A673 (cell line): ENCODE measurements at regions not wholly inside any gene's neighbourhood (a gene's known extent, or its start where the extent isn't known, plus 50 kb on each side); places are given as distances from the start of the nearest gene placed in this dataset.

ENCODE experiments used
- BruUV-seq: library from RNA; stranded (reverse); fragments of 400-500 nt; replicated peaks from 2 replicates; lab custom pipeline; 2021; lab: Mats Ljungman, UMichigan
- CTCF ChIA-PET: fragments of 300-600 bp; sonication (Branson Sonifier 250); formaldehyde crosslinking; loops from one replicate; lab custom pipeline; 2022; ENCODE audit warnings: antibody characterized with exemption; lab: Charles Lee
- POLR2A ChIA-PET: fragments of 300-600 bp; sonication (Branson Sonifier 250); formaldehyde crosslinking; loops from one replicate; lab custom pipeline; 2022; ENCODE audit warnings: antibody characterized with exemption; ENCODE audit not compliant: low non-redundant PET; lab: Charles Lee
- DNase-seq: peaks from one replicate; pipeline ENCODE4 v3.0.0-alpha.2; 2015; ENCODE audit warnings: low spot score
- H3K27ac ChIP-seq: fragments of 200-600 bp; sonication (generic); 2 replicates; pipeline ENCODE4 v1.5.1; 2016; ENCODE audit warnings: mixed run types, low read depth, mild to moderate bottlenecking, mixed read lengths, antibody characterized with exemption, low read length; ENCODE audit not compliant: poor library complexity, severe bottlenecking
- H3K27me3 ChIP-seq: fragments of 200-600 bp; sonication (generic); replicated peaks from 2 replicates; pipeline ENCODE4 v1.6.1; 2017; ENCODE audit warnings: mixed run types, low read depth, mild to moderate bottlenecking, mixed read lengths, antibody characterized with exemption, low read length; ENCODE audit not compliant: insufficient read depth, poor library complexity
- H3K36me3 ChIP-seq: fragments of 200-600 bp; sonication (generic); 2 replicates; pipeline ENCODE4 v1.6.1; 2016; ENCODE audit warnings: mixed run types, mild to moderate bottlenecking, mixed read lengths, antibody characterized with exemption, low read length; ENCODE audit not compliant: insufficient read depth, poor library complexity, severe bottlenecking
- H3K4me1 ChIP-seq: fragments of 200-600 bp; sonication (generic); 2 replicates; pipeline ENCODE4 v1.6.1; 2017; ENCODE audit warnings: mixed run types, mild to moderate bottlenecking, mixed read lengths, antibody characterized with exemption, low read length; ENCODE audit not compliant: insufficient read depth, poor library complexity, severe bottlenecking
- H3K4me3 ChIP-seq: fragments of 200-600 bp; sonication (generic); 2 replicates; pipeline ENCODE4 v1.5.1; 2016; ENCODE audit warnings: low read depth, mixed run types, mild to moderate bottlenecking, mixed read lengths, low read length; ENCODE audit not compliant: poor library complexity, severe bottlenecking
- H3K9me3 ChIP-seq: fragments of 200-600 bp; sonication (generic); 2 replicates; pipeline ENCODE4 v1.6.1; 2016; ENCODE audit warnings: mixed run types, low read depth, mild to moderate bottlenecking, mixed read lengths, antibody characterized with exemption, low read length; ENCODE audit not compliant: poor library complexity, severe bottlenecking
- CTCF ChIP-seq: fragments of 300-800, 200-600 bp; sonication (generic); conservative IDR thresholded peaks from 2 replicates; pipeline ENCODE4 v1.5.1; 2017; ENCODE audit warnings: low read depth, mild to moderate bottlenecking, antibody characterized with exemption, low read length, moderate library complexity, mixed read lengths
- EZH2 ChIP-seq: fragments of 200-600 bp; sonication (generic); IDR thresholded peaks from 2 replicates; pipeline ENCODE4 v1.6.1; 2017; ENCODE audit warnings: borderline replicate concordance, low read depth, mild to moderate bottlenecking, mixed read lengths, antibody characterized with exemption, low read length; ENCODE audit not compliant: poor library complexity, severe bottlenecking
- intact Hi-C: fragments of 100-400 bp; cut with micrococcal nuclease; formaldehyde crosslinking; loops from one replicate; pipeline ENCODE4 v1.10.0; 2022; ENCODE audit not compliant: unreplicated experiment

GRCh38 chr4:111793433-111794091, 351.7 kb upstream of the FAM241A start:
- Histone ChIP-seq H3K4me1 (peaks cover 58% of the 10 kb centered on the region), H3K27me3 (no peaks in the 10 kb centered on the region), H3K27ac (peak overlapping the region; percentile 52), H3K9me3 (no peaks in the 10 kb centered on the region), H3K36me3 (no peaks in the 10 kb centered on the region), H3K4me3 (no peak overlapping the region)
- intact Hi-C loops = no loop called here
- ChIA-PET POLR2A (no interaction called here), CTCF (no interaction called here)
- no peak for TF ChIP-seq EZH2
- TF ChIP-seq CTCF = no peak
- DNase-seq = peak; percentile 71
- no TSS peak for BruUV-seq

- intact Hi-C loops = loop anchor here (2.0 kb wide), 1 partner anchor 155 kb away; no protein-coding TSS in a partner anchor
- ChIA-PET CTCF (interaction anchor here (1.0 kb wide), 1 partner anchor 165 kb away, joined by 3 read pairs; no protein-coding TSS in a partner anchor), POLR2A (no interaction called here)
- Histone ChIP-seq H3K36me3 (no peaks in the 10 kb centered on the region), H3K9me3 (no peaks in the 10 kb centered on the region), H3K27me3 (no peaks in the 10 kb centered on the region), H3K27ac (no peak overlapping the region), H3K4me3 (no peak overlapping the region), H3K4me1 (peaks cover 57% of the 10 kb centered on the region)
- no TSS peak for BruUV-seq
- peak; percentile 18 for DNase-seq
- no peak for TF ChIP-seq CTCF
- no peak for TF ChIP-seq EZH2
Observed at GRCh38 chr4:111797455-111798163, 347.6 kb upstream of the FAM241A start.

- CTCF ChIA-PET = interaction anchor here (1.0 kb wide), 1 partner anchor 167 kb away, joined by 3 read pairs; no protein-coding TSS in a partner anchor
- POLR2A ChIA-PET = no interaction called here
- DNase-seq = peak; percentile 35
- peak; percentile 60 for TF ChIP-seq CTCF
- no peak for TF ChIP-seq EZH2
- intact Hi-C loops = loop anchor here (2.0 kb wide), 1 partner anchor 156 kb away; no protein-coding TSS in a partner anchor
- H3K9me3 ChIP-seq = no peaks in the 10 kb centered on the region
- H3K36me3 ChIP-seq = no peaks in the 10 kb centered on the region
- H3K4me1 ChIP-seq = peaks cover 45% of the 10 kb centered on the region
- no peaks in the 10 kb centered on the region for H3K27me3 ChIP-seq
- no peak overlapping the region for H3K4me3 ChIP-seq
- H3K27ac ChIP-seq = no peak overlapping the region
- BruUV-seq = no TSS peak
Observed at GRCh38 chr4:111798840-111799239, 346.4 kb upstream of the FAM241A start.
